Lung microvascular endothelial cell (primary cell): ENCODE measurements at regions not wholly inside any gene's neighbourhood (a gene's known extent, or its start where the extent isn't known, plus 50 kb on each side); places are given as distances from the start of the nearest gene placed in this dataset.
A peak's percentile ranks its signal among the peaks of the same experiment; 100 is the strongest.
"Not testable (repeated sequence)": the region's sequence is repeated elsewhere in the genome, so short reads cannot be mapped to it uniquely, and the experiment has no call there.

ENCODE experiments used
- DNase-seq, 2 donors: peaks; one replicate each; pipeline versions ENCODE4 v3.0.0 to v3.0.0-alpha.2; 2010; ENCODE audit warnings: low read depth in 2 of 2

DNA sequence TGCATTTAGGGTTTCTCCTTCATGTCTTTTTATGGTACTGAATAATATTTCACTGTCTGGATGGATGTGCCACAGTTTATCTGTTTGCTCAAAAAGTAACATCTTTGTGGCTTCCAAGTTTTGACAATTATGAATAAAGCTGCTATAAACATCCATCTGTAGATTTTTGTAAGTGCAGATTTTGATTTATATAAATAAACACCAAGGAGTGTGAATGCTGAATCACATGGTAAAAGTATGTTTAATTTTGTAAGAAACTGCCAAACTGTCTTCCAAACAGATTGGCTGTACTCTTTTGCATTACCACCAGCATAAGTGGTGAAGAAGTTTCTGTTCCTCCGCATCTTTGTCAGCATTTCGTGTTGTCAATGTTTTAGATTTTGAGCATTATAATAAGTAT, 158.7 kb upstream of the GIMD1 start:
- DNase-seq, result no peak

DNA sequence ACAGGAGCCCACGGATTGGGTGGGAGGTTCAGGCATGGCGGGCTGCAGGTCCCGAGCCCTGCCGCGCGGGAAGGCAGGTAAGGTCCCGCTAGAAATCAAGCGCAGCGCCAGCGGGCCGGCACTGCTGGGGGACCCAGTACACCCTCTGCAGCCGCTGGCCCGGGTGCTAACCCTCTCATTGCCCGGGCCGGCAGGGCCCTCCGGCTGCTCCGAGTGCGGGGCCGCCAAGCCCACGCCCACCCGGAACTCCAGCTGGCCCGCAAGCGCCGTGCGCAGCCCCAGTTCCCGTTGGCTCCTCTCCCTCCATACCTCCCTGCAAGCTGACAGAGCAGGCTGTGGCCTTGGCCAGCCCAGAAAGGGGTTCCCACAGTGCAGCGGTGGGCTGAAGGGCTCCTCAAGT, 156.8 kb upstream of the GIMD1 start:
- not testable (repeated sequence) for DNase-seq

DNA sequence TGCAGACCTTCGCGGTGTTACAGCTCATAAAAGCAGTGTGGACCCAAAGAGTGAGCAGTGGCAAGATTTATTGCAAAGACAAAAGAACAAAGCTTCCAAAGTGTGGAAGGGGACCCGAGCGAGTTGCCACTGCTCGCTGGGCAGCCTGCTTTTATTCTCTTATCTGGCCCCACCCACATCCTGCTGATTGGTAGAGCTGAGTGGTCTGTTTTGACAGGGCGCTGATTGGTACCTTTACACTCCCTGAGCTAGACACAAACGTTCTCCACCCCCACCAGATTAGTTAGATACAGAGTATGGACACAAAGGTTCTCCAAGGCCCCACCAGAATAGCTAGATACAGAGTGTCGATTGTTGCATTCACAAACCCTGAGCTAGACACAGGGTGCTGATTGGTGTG, 156.2 kb upstream of the GIMD1 start:
- DNase-seq, result not testable (repeated sequence)

DNA sequence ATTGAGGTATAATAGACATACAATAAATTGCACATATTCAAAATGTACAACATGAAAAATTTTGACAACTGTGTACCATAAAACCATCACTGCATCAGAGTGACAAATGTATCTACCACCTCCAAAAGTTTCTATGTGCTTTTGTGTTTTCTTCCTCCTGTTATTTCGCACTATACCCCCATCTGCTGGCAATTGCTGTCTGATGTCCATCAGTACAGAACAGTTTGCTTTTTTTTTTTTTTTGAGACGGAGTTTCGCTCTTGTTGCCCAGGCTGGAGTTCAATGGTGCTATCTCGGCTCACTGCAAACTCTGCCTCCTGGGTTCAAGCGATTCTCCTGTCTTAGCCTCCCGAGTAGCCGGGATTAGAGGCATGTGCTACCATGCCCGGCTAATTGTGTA, 154.3 kb upstream of the GIMD1 start:
- DNase-seq, result no peak

DNA sequence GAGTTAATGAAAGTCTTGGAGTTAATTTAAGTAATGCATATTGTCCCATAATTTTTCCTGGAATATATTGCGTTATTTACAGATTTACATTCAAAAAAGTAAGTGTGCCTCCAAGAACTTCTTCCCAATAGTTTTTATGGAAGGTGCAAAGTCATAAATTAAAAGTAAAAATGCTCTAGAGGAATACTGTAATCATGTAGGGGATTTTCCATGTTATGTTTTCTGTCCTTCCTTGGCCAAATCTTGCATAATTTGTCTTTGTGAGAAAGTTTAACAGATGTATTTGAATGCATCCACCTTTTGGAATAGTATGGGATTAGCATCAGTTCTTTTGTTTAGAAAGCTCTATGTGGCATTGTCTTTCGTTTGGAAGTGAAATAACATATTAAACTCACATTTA, 144.1 kb upstream of the GIMD1 start:
- no peak for DNase-seq

DNA sequence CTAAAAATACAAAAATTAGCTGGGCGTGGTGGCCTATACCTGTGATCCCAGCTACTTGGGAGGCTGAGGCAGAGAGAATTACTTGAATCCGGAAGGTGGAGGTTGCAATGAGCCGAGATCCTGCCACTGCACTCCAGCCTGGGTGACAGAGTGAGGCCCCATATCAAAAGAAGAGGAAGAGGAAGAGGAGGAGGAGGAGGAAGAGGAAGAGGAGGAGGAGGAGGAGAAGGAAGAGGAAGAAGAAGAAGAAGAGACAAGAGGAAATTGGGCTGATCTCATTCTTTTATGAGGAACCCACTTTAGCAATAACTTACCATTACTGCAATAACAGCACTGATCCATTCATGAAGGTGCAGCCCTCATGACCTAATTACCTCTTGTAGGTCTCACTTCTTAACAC, 138.9 kb upstream of the GIMD1 start:
- DNase-seq, result no peak

DNA sequence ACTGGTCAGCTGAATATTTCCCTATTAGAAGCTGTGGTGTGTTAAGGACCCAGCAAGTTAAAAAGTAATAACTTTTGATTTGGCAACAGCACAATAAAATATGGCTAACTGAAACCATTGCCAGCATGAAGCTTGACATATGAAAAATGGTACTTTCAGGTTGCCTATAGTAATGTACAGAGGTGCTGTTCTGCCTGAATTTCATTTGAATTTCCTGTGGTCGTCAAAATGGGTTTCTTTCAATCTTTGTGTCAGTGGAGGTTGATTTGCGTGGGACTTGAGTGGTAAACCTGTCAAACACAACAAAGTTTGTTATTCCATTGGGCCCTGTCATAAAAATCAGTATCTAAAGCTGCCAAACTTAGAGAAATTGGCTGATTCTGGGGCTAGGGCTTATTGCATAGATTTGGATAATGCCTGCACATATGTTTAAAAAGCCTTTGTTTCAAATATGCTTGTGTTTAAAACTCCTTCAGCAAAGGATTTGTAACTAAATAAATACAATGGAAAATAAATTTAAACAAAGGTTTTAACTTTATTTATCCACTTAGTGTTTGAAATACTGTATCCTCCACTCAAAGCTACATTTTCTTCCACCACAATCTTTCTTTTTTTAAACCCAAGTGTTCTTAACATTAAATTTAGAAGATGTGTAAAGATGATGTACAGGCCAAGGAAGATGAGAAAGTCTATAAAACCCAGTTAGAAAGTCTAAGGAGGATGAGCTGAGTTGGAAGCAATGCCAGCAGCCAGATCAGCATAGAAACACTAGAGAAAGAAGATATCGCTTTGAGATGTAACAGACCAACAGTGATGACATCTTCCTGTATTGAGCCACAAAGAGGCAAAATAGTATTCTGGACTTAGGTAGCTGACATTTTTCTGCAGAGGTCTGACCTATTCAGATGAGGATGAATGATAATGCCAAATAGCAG, 134.8 kb upstream of the GIMD1 start:
- no peak for DNase-seq

DNA sequence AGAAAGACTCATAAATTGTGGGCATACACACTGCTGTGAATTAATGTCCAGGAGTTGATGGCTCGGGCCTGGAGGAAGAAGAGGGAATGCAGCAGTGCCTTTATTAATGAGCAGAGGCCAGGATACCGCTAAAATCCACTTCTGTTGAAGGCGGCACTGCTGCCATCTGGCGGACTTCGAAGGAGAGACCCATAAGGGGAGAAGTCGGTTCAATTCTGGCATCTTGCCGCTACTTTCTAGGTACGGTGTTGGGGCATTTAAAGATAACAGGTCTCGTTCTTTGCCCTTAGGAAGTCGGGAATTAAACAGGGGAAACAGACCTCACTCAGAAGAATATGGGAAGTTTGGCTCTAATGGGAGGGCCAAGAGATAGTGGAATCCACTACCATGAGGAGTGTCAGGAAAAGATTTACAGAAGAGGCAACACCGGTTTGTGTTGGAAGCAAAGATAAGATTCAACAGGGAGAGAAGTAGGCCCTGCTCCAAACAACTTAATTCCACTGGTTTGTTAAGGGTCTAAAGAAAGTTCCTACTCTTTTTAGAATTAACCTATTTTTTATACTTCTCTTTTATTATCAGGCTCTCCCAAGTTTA, 133.6 kb upstream of the GIMD1 start:
- peak; percentile 66 to 72 for DNase-seq

DNA sequence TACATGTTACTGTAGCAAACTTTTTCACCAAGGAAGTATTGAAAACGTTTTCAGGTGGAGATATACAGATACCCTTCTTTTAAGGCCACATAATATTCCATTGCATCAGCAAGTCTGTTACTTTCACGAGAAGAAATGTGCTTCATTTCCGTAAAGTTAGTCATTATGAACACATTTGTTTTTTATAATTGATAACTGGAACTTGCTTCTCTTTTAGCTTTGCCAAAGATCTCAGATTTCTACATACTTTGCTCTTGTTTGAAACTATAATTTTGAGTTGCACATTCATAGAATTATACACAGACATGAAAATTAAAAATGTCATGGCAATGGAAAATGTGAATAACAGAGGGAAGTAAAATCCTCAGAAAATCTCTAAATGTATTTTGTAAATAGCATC, 128.7 kb upstream of the GIMD1 start:
- DNase-seq, result no peak

DNA sequence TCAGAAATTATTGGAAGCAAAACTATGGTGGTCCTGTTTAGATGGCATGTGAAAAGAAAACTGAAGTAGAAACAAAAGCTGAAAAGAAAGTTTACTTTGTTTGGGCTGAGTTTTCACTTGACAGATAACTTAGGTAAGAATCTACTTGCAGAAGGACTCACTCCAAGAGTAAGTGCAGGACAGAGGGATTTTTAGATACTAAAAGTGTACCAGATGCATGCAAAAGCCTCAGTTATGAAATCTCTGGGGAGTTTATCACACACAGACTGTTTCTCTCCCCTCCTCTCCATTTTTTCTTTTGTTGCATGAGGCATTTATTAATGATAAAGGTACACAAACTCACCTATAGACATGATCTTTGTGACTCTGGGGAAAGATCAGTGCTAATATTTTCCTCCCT, 127.5 kb upstream of the GIMD1 start:
- DNase-seq, result no peak

DNA sequence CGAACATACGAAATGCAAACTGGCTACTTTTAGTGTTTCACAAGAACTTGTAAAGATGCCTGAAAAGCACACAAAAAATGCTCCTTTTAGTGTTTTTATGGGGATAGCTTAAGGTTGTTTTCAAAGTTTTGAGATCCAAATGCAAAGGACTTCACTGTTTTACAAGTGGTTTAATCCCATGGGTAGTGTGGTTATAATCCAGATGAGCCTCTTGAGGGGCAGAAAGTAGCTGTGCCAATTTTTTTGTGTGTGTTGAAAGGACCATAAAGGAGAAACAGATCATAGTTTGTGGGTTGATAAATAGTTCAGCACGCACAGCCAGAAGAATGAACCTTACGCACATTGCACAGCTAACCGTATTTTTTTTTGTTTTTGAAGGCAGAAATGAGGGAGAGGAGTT, 126.9 kb upstream of the GIMD1 start:
- DNase-seq, result no peak

DNA sequence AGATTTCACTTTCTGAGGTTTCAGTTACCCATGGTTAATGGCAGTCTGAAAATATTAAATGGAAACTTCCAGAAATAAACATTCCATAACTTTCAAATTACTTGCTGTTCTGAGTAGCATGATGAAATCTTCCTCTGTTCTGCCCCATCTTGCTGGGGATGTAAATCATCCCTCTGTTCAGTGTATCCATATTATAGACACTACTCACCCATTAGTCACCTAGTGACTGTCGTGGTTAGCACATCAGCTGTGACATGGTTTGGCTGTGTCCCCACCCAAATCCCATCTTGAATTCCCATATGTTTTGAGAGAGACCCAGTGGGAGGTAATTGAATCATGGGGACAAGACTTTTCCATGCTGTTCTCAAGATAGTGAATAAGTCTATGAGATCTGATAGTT, 125.5 kb upstream of the GIMD1 start:
- no peak for DNase-seq

DNA sequence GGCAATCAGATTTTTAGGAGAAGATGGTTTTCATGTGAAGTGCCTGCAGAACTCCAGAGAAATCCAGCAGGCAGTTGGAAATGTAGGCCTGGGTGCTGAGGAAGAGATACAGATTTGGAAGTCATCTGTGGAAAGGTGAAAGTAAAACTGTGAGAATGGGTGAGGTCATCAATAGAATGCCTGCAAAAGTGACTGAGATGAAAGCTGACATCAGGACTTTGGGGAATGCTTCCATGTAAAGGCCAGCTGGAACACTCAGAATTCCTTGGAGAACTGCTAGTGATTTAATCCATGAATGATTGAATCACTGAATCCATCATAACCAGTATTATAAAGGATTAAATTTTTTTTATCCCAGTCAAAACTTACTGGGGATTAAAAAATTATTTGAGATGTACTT, 124.5 kb upstream of the GIMD1 start:
- no peak for DNase-seq

DNA sequence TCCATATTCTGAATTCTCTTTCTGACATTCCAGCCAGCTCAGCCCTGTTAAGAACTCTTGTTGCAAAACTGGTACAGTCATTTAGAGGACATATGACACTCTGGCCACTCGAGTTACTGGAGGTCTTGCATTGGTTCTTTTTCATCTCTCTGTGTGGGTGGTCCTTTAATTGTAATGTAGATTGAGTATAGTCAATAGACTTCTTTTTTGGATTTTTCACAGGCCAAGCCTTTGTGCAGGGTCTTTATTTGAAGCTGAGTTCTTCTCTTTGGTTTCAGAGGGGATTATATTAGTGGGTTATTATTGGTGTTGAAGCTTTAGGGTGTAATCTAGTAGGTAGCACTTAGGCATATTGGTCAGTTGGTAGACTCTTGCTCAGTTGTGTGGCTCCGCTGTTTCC, 118.0 kb upstream of the GIMD1 start:
- DNase-seq, result no peak

DNA sequence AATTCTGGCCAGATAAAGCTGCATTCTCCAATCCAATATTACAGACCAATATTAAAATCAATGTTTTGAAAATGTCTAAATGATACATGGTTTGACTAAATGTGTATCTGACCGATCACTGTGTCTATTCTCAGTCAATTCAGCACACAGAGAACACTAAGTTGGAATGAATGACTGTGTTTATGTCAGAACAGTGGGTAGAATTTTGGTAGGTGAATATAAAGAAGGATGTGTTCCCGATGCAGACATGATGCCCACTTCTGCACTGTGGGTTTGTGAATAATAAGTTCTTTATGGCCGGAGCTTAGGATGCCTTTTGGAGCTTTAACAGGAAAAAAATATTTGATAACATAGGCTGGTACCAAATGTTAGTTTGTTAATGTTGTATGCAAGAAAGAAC, 113.2 kb upstream of the GIMD1 start:
- DNase-seq, result no peak

DNA sequence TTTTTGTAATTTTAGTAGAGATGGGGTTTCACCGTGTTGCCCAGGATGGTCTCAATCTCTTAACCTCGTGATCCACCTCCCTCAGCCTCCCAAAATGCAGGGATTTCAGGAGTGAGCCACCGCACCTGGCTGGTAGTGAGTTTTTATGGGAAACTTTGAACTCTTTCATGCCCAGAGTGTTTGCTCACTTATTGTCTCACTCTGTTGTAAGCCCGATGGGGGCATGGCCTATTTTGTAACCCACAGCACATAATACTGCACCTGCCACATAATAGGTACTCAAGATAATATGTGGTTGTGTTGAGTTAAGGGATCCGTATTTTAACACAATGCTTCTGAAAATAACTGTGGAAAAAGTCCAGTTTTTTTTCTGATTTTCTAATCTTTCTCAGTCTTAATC, 109.6 kb upstream of the GIMD1 start:
- no peak for DNase-seq

DNA sequence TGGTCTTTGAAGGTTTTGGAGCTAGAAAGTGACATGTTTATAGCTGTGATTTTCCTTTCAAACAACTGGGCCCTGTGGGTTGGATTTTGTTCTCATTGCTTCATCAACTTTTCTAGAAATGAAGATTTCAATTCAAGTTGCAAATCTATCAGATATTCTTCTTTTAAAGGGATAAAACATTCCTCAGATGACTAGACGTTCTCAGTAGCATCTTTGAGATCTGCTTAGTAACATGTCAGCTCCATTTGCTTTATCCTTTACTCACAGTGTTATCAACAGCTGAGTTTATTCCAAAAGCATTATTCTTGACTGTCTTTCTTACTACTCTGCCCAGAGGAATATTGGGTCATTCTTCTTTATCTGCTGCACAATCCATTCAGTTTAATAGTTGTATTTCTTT, 108.2 kb upstream of the GIMD1 start:
- no peak for DNase-seq

DNA sequence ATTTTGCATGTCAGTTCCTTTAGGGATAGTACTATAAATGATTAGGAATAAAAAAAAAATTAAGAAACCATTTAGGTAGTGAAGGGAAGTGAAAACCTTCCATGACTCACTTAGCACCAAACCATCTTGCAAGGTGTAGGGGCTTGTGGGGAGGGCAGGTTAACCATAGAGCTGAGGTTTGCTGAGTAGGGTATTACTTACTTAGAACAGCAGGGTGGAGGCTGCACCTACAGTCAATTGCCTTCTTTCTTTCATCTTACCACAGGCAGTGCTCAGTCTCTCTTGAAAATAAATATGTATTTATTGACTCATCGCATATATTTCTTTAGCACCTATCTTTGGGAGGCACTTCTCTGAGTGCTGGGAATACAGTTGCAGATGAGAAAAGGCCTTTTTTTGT, 104.9 kb upstream of the GIMD1 start:
- no peak for DNase-seq

DNA sequence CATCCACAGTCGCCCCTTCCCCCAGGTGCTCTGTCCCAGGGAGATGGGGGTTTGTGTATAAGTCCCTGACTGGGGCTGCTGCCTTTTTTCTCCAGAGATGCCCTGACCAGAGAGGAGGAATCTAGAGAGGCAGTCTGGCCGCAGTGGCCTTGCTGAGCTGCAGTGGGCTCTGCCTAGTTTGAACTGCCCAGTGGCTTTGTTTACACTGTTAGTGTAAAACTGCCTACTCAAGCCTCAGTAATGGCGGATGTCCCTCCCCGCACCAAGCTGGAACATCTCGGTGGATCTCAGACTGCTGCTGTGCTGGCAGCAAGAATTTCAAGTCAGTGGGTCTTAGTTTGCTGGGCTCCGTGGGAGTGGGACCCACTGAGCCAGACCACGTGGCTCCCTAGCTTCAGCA, 102.6 kb upstream of the GIMD1 start:
- DNase-seq, result no peak

DNA sequence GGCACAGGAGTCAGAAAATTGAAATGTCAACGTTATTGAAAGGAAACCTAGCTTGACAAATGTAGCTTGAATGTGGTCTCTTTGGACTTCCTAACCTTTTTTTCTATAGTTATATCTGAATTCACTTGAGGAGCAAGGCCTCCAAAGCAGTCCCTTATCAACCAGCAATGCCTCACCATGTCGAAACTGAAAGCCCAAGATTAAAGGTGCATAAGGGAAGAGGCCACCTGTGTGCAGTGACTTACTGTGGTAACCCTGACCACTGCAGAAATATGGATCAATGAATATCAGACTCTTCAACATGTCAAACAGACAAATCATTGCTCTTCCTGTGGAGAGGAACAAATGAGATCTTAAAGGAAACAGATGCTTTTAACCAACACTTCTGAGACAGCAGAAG, 95.0 kb upstream of the GIMD1 start:
- no peak for DNase-seq

DNA sequence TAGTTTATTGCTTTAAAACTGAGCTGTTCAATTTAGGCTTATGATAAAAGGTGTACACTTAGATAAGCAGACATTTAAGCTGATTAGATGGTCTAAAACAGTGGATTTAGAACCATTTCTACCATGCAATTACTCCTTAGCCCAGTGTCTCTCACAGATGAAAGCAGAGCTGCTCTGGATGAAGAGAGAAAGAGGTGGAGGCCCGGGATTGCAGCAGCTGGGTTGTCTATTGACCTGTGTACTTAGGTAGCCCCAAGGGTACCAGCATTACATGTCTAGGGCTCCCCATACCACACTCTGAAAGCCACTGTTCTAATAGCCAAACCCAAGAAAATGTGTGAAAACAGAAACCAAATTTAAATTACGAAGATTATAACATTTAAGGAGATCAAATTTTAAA, 86.0 kb upstream of the GIMD1 start:
- no peak for DNase-seq

DNA sequence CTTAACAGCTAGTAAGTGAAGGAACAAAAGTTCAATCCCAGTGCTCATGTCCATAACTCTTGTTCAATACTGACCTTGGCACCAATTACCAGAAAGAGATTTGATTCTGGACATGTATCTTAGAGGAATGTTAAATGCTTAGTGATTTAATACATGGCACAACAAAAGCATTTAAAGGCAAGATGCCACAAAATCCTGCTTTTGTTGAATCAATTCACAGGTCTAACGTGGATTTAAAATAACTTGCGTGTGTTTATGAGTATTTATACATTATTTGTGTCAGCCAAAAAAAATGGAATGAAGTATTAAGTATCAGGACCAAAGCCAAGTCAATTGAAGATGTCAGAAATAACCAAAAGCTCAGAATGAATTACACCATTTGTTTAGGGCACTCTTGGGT, 85.4 kb upstream of the GIMD1 start:
- no peak for DNase-seq

DNA sequence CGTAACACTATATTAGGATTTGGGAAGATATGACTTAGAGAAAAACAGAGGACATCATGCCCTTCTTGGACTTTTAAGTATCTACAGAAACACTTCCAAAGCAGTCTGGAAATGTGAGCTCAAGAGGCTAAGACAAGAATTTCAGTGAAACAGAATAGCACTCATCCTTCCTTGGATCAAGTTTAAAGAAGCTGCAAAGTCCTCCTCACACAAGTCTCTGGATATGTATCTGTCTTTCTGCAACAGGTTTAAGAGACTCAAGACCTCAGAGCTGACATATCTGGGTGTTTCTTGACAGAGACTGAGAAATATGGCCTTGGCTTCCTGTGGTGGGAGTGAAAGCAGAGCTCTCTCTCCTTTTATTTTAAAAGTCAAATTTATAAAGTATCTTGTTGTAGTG, 82.5 kb upstream of the GIMD1 start:
- DNase-seq, result no peak
